GM23248 (cell line): ENCODE measurements at regions not wholly inside any gene's neighbourhood (a gene's known extent, or its start where the extent isn't known, plus 50 kb on each side); places are given as distances from the start of the nearest gene placed in this dataset.

Source experiments
- EZH2 ChIP-seq: fragments of 200-600 bp; sonication (generic); IDR thresholded peaks from 2 replicates; pipeline ENCODE4 v1.6.1; 2018; ENCODE audit warnings: antibody characterized with exemption, mild to moderate bottlenecking; ENCODE audit not compliant: insufficient read depth, poor library complexity, severe bottlenecking
- EZH2phosphoT487 ChIP-seq: fragments of 200-600 bp; sonication (generic); IDR thresholded peaks from 2 replicates; pipeline ENCODE4 v1.6.1; 2018; ENCODE audit warnings: antibody characterized with exemption, moderate library complexity, mild to moderate bottlenecking, low read depth; ENCODE audit not compliant: insufficient read depth

DNA sequence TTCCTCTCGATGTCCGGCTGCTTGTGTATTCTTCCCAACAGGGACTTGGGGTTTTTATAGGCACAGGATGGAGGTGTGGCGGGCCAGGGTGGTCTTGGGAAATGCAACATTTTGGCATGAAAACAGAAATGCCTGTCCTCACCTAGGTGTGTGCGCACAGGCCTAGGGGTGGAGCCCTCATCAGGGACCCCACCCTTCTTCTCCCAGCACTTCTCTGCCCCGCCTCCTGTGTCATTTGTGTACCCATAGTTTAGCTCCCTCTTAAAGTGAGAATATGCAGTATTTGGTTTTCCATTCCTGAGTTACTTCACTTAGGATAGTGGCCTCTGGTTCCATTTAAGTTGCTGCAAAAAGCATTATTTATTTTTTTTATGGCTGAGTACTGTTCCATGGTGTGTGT, 90.2 kb upstream of the ITGB1 start:
- TF ChIP-seq EZH2 (no peak), EZH2phosphoT487 (no peak)
